ENCODE measurements at regions not wholly inside any gene's neighbourhood (a gene's known extent, or its start where the extent isn't known, plus 50 kb on each side); places are given as distances from the start of the nearest gene placed in this dataset.

- TF ChIP-seq EZH2 (optimal IDR thresholded peaks at IDR 0.05; ENCODE audit: low read depth, low read length) (no peak), CTCF (IDR thresholded peaks at IDR 0.05; ENCODE audit: low read length) (no peak), EZH2phosphoT487 (IDR thresholded peaks at IDR 0.05; ENCODE audit: low read length) (no peak)
Observed at GRCh38 chr6:1544603-1545002, 65.1 kb upstream of the FOXC1 start.
